HuH-7.5 (cell line): ENCODE measurements at regions not wholly inside any gene's neighbourhood (a gene's known extent, or its start where the extent isn't known, plus 50 kb on each side); places are given as distances from the start of the nearest gene placed in this dataset.
"Not testable (repeated sequence)": the region's sequence is repeated elsewhere in the genome, so short reads cannot be mapped to it uniquely, and the experiment has no call there.

Source experiments
- DNase-seq: peaks from one replicate; pipeline ENCODE4 v3.0.0; 2011; ENCODE audit warnings: low spot score

DNA sequence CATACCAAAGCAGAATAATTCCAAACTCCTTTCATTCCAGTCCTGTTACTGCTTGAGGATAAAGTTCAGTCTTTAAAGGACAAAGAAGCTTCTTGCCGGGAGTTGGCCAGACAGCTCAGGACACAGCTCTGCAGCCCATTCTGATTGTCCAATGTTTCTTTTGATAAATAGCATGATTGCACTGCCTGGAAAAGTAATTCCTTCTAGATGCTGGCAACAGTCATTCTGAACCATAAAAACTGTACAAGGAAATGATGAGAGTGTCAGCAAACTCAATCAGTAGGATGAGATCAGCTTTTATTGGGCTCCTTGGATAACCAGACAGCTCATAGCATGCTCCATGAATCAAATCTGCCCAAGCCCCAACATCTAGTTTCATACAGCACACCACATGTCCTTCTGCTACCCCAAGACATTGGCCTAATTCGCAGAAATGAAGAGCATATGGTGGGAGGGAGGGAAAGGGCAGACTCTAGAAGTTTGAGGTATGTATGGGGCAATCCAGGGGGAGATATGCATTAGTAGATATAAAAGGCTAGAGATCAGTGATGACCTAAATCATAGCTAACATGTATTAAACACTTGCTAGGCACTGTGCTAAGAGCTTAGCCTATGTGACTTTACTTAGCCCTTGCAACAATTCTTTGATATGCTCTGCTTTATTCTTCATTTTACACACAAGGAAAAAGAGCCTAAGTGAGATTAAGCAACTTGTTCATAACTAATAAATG, 219.9 kb upstream of the NREP start:
- DNase-seq = no peak

GRCh38 chr5:111975133-111975532, 218.1 kb upstream of the NREP start:
- DNase-seq = no peak

GRCh38 chr5:111973961-111974360, 217.0 kb upstream of the NREP start:
- DNase-seq = no peak

GRCh38 chr5:111972548-111972947, 215.6 kb upstream of the NREP start:
- no peak for DNase-seq

DNA sequence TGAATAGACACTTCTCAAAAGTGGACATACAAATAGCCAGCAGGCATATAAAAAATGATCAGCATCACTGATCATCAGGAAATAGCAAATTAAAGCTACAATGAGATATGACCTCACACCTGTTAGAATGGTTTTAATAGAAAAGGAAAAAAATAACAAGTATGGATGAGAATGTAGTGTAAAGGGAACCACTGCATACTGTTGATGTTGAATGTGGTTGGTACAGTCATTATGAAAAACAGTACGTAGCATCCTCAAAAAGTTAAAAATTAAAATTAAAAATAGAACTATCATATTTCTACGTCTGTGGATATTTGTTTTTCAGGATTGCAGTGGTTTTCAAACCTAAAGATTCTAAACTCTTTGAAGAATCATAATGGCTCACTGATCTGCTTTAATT, 215.1 kb upstream of the NREP start:
- no peak for DNase-seq

DNA sequence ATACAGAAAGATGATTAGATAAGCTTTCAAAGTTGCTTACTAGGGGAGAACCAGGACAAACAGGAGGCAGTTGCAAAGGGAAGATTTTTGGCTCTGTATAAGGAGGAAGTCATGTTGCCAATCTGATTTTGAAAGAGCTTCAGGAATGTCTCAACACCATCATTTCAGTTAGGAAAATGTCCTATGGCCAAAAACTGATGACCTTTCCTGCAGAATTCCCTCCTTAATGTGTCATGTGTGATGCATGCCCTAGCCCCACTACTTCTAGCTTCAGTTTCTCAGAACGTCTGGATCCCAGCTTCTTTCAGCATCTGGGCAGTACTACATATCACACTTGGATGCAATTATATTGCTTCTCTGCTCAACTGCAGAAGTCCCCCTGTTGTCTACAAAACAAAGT, 211.5 kb upstream of the NREP start:
- no peak for DNase-seq

- DNase-seq = no peak
These were observed 210.5 kb upstream of the NREP start for GRCh38 chr5:111967463-111967862.

GRCh38 chr5:111966290-111966689, 209.3 kb upstream of the NREP start:
- DNase-seq = no peak

- no peak for DNase-seq
These were observed 206.6 kb upstream of the NREP start for GRCh38 chr5:111963555-111963954.

GRCh38 chr5:111962906-111963305, 205.9 kb upstream of the NREP start:
- no peak for DNase-seq

DNA sequence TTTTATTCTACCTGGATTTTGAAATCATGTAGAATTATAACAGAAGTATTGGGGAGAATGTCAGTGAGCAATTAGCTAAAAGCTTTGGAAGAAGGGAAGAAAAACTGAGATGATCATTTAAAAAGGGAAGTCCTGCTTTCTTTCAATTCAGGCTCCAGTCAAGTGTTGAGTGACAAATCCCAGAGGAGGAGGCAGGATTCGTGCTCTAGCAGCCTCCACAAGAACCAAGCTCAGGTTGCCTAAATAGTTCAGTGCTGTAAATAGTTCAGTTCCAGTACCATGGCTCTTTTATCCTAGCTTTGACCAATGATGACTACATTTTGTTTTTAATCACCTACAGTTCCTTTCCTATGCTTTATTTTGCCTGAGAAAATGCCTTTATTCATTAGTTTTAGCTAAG, 204.9 kb upstream of the NREP start:
- no peak for DNase-seq

- no peak for DNase-seq
These were observed 203.7 kb upstream of the NREP start for GRCh38 chr5:111960476-111961215.

DNA sequence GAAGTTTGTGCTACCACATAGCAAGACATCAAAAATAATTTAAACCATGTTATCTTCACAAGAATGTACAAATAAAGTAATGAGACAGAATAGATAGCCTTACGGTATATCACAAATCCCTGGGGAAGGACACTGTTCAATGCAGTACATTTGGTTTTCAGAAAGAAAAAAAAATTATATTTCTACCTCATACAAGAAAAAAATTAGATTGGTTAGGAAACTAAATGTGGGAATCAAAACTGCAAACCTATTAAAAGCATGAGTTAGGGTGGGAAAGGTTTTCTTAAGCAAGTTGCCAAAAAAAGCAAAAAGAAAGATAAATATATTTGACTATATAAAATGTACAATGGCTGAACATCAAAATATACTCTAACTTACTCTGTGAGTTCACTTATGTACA, 201.9 kb upstream of the NREP start:
- DNase-seq = no peak

DNA sequence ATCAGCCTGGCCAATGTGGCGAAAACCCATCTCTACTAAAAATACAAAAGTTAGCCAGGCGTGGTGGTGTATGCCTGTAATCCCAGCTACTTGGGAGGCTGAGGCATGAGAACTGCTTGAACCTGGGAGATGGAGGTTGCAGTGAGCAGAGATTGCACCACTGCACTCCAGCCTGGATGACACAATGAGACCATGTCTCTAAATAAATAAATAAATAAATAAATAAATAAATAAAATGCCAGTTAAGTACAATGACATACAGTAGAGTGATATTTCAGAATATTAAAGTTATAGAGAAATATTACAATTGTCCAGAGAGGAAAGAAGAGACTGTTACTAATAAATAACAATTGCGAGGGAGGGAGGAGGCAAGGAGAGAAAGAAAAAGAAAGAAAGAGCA, 199.8 kb upstream of the NREP start:
- not testable (repeated sequence) for DNase-seq

DNA sequence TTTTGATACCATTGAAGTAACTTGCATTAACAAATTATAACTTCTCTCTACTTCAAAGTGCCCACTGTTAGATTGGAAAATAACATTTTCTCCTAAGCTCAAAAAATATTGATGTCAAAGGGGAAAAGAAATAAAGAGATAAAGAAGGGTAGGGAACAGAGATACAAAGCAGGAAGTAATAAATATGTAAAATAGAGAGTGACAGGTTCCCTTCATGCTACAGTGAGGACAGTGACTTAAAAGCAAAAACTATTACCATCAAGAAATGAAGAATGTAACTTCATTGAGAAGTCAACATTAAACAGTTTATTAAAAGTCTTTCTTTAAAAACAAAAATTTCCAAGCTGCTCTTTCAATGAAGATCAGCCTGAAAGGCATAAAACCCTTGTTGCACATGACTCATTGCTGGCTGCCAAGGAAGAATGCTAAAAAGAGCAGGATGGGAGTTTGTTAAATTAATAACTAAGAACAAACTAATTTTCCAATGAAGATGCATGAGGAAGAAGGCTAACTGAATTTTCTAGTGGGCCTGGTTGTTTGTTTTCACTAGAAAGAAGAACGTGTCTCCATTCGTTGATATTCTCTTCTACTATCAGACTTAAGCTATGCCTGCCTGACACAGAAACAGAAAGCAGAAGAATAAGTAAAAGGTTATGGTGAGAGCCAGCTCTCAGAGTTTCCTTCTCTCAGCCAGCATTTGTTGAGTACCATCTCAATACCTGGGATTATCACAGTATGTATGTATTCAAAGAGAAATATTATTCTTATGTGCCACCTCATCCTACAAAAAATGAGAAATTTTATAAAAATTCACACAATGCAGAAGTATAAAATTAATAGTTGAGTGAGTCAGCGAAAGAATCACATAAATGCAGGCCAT, 197.8 kb upstream of the NREP start:
- DNase-seq = no peak

- no peak for DNase-seq
These were observed 196.5 kb upstream of the NREP start for GRCh38 chr5:111953351-111954127.

- DNase-seq = no peak
These were observed 195.6 kb upstream of the NREP start for GRCh38 chr5:111952555-111952954.

DNA sequence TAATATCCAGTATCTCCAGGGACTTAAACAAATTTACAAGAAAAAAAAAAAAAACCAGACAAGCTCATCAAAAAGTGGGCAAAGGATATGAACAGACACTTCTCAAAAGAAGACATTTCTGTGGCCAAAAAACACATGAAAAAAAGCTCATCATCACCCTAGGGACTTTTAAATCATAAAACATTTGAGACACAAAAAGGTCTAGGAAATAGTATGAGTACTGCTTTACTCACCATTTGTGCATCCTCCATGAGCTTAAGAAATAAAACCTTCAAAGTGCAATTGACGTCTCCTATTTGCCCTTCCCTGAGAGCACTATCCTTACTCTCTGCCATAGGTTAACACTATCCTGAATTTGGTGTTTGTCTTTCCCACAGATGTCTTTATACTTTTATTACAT, 193.7 kb upstream of the NREP start:
- no peak for DNase-seq

- no peak for DNase-seq
These were observed 191.3 kb upstream of the NREP start for GRCh38 chr5:111948092-111948841.

DNA sequence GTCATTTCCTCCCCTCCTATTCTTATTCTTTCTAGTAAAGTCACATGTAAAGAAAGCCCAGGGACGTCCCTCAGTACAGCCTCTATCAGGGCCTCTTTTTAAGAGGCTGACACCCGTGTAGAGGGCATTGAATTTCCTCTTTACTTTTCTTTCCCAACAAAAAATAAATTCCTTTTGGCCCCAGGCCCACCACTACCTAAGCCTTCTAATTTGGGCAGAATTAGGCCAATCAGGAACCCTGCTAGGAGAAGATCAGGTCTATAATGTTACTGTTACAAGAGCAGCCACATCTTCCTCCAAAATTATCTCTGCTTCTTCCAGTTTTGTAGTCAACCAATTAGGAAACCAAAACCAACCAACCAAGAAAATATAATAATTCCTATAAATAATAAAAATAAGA, 189.6 kb upstream of the NREP start:
- DNase-seq = no peak

DNA sequence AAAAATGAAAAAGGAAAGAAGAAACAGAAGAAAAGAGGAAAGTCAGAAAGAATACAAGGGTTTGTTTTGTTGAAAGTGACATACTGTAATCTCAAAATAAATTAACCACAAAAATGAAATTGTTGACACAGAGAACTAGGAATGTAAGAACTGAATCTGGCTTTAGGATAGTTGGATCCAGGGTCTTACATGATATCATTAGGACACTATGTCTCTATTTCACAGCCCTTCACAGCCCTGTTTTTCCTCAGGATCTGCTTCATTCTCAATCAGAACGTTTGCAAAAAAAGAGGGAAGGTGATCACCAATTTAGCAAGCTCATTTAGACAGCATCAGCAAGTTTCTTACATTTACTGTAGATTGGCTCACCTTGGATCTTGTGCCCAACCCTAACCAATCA, 188.5 kb upstream of the NREP start:
- no peak for DNase-seq
